ENCODE measurements at regions not wholly inside any gene's neighbourhood (a gene's known extent, or its start where the extent isn't known, plus 50 kb on each side); places are given as distances from the start of the nearest gene placed in this dataset.

DNA sequence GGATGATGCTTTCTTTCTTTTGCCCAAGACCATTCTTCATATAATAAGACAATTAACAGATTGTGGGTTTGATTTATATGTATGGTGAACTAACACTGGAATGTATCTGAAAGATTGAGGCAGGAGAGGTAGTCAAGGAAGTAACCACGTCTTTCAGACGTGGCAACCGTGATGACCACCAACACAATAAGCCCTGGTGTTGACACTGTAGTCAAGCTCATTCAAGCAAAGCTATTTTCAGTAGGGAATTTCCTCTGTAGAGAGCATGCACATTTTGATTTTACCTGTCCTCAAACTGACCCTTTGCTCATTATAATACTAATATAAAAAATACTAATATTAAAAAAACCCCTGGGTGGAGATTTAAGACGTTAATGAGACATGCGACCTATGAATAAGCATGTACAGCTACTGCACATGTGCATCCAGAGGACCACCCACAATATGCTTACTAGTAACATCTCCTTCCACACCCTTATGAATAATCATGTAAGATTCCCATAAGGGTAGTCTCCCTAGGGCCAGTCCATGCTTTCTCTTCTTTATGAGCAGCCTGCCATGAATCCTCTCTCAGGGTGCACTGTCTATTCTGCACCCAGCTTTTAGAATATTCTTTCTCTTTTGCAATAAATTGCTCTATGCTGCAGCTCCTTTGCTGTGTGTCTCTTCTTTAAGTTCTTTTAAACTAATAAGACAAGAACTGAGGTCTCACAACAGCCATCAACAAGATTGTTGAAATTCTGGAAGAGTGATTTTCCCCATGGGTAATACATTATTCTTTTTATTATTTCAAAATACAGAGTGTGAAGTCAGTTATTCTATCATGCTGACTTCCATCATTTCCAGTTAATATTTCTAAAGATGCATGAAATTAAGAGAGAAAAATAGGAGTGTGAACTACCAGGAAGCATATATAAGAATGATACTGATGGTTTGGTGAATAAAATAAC lies 151.3 kb upstream of the NPVF start:
- H3K4me3 ChIP-seq, result no peak overlapping the region
- TF ChIP-seq, protein P1, sequence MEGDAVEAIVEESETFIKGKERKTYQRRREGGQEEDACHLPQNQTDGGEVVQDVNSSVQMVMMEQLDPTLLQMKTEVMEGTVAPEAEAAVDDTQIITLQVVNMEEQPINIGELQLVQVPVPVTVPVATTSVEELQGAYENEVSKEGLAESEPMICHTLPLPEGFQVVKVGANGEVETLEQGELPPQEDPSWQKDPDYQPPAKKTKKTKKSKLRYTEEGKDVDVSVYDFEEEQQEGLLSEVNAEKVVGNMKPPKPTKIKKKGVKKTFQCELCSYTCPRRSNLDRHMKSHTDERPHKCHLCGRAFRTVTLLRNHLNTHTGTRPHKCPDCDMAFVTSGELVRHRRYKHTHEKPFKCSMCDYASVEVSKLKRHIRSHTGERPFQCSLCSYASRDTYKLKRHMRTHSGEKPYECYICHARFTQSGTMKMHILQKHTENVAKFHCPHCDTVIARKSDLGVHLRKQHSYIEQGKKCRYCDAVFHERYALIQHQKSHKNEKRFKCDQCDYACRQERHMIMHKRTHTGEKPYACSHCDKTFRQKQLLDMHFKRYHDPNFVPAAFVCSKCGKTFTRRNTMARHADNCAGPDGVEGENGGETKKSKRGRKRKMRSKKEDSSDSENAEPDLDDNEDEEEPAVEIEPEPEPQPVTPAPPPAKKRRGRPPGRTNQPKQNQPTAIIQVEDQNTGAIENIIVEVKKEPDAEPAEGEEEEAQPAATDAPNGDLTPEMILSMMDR (IDR thresholded peaks at IDR 0.05), result no peak
- no peak overlapping the region for H3K27ac ChIP-seq
- FAIRE-seq (no peak), ATAC-seq (no peak), DNase-seq (no peak)
- 80 to 92% methylated on average over 5 of the region's 5 CpGs for WGBS, 2 donors
- no peaks in the 10 kb centered on the region for H3K36me3 ChIP-seq
- no peaks in the 10 kb centered on the region for H3K9me3 ChIP-seq
- intact Hi-C loops (cut with DNase I), result no loop called here
- peaks cover 3 to 18% (median 16%) of the 10 kb centered on the region in 3 donors for H3K4me1 ChIP-seq
- H3K27me3 ChIP-seq, result no peaks in the 10 kb centered on the region

GRCh38 chr7:25381818-25382589 lies 153.7 kb upstream of the NPVF start:
- Histone ChIP-seq H3K4me1 (peaks cover 25 to 37% (median 26%) of the 10 kb centered on the region in 3 donors), H3K27me3 (no peaks in the 10 kb centered on the region), H3K27ac (peak overlapping the region in 1 of 4 donors; percentile 30), H3K9me3 (no peaks in the 10 kb centered on the region), H3K4me3 (no peak overlapping the region), H3K36me3 (no peaks in the 10 kb centered on the region)
- DNase-seq (no peak), FAIRE-seq (no peak), ATAC-seq (no peak)
- WGBS, 2 donors, result 58 to 62% methylated on average over 4 of the region's 4 CpGs
- intact Hi-C loops (cut with DNase I), result no loop called here
- TF ChIP-seq, protein P1 (IDR thresholded peaks at IDR 0.05), result no peak

- TF ChIP-seq, protein P1 (IDR thresholded peaks at IDR 0.05), result no peak
- no peaks in the 10 kb centered on the region for H3K36me3 ChIP-seq
- ATAC-seq (peak in 1 of 4 donors; percentile 8), FAIRE-seq (no peak), DNase-seq (no peak)
- no peaks in the 10 kb centered on the region for H3K27me3 ChIP-seq
- H3K27ac ChIP-seq, result peak overlapping the region in 1 of 4 donors; percentile 30
- peaks cover 25 to 37% (median 27%) of the 10 kb centered on the region in 3 donors for H3K4me1 ChIP-seq
- H3K4me3 ChIP-seq, result no peak overlapping the region
- H3K9me3 ChIP-seq, result no peaks in the 10 kb centered on the region
- 20 to 21% methylated on average over 4 of the region's 4 CpGs for WGBS, 2 donors
- intact Hi-C loops (cut with DNase I), result no loop called here
These were observed 154.6 kb upstream of the NPVF start for GRCh38 chr7:25382869-25383268.

- H3K36me3 ChIP-seq, result no peaks in the 10 kb centered on the region
- DNase-seq (no peak), ATAC-seq (no peak)
These were observed 155.1 kb upstream of the NPVF start for GRCh38 chr7:25383402-25383801.

More at GRCh38 chr7:25383402-25383801, 155.1 kb upstream of the NPVF start:
- intact Hi-C loops (cut with DNase I), result no loop called here
- TF ChIP-seq, protein P1 (IDR thresholded peaks at IDR 0.05), result no peak
- no peaks in the 10 kb centered on the region for H3K9me3 ChIP-seq
- no peak for FAIRE-seq
- no peaks in the 10 kb centered on the region for H3K27me3 ChIP-seq
- 45 to 59% methylated on average over 2 of the region's 2 CpGs for WGBS, 2 donors
- H3K4me3 ChIP-seq, result no peak overlapping the region
- no peak overlapping the region for H3K27ac ChIP-seq
- peaks cover 25 to 42% (median 27%) of the 10 kb centered on the region in 3 donors for H3K4me1 ChIP-seq
